GM12892 (cell line): ENCODE measurements at regions not wholly inside any gene's neighbourhood (a gene's known extent, or its start where the extent isn't known, plus 50 kb on each side); places are given as distances from the start of the nearest gene placed in this dataset.

ENCODE experiments used
- POLR2A ChIP-seq: IDR thresholded peaks from 2 replicates; pipeline ENCODE4 v1.6.1; 2011; ENCODE audit warnings: low read depth, low read length, control low read depth
- POLR2AphosphoS5 ChIP-seq: IDR thresholded peaks from 2 replicates; pipeline ENCODE4 v1.6.1; 2011; ENCODE audit warnings: low read depth, low read length, control low read depth
- TAF1 ChIP-seq: IDR thresholded peaks from 2 replicates; pipeline ENCODE4 v1.6.1; 2011; ENCODE audit warnings: low read depth, mild to moderate bottlenecking, control low read depth, low read length, borderline replicate concordance

DNA sequence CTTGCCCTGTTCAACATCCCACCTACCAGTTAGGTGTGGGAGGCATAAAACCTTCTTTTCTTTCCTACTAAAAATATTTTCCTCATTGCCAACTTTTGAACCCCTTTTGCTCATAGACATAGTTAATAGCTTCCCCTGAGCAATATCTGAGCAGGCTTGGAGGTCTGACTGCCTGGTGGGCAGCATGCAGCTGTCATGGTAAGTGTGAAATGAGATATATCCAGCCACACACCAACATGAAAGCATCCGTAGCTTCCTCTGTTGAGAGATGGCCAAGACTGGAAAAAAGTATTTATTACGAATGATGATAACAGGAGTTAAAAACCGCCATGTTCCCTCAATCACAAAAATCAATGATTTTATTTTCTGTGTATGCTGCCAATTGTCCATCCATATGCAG lies 190.1 kb downstream of the TMEM38B start:
- TF ChIP-seq POLR2A (no peak), POLR2AphosphoS5 (no peak), TAF1 (no peak)
